Esophagus muscularis mucosa (tissue), 4 donors: ENCODE measurements at regions not wholly inside any gene's neighbourhood (a gene's known extent, or its start where the extent isn't known, plus 50 kb on each side); places are given as distances from the start of the nearest gene placed in this dataset.

ENCODE experiments used
- DNase-seq: peaks from one replicate; pipeline ENCODE4 v3.0.0-alpha.2; 2017; ENCODE audit errors: extremely low spot score
- H3K27ac ChIP-seq, 4 donors: fragments of 200-600 bp; sonication (generic); replicated peaks in 1 of 4; 1 replicate in 3 of 4; 2 replicates in 1 of 4; pipeline ENCODE4 v1.5.1; 2016 to 2019; ENCODE audit warnings: mild to moderate bottlenecking in 1 of 4
- H3K27me3 ChIP-seq, 4 donors: fragments of 200-600 bp; sonication (generic); one replicate each; pipeline versions ENCODE4 v1.5.1 to v1.6.0; 2016 to 2019
- H3K36me3 ChIP-seq, 4 donors: fragments of 200-600 bp; sonication (generic); one replicate each; pipeline ENCODE4 v1.5.1; 2016 to 2019
- H3K4me1 ChIP-seq, 4 donors: fragments of 200-600 bp; sonication (generic); one replicate each; pipeline ENCODE4 v1.5.1; 2016 to 2019
- H3K4me3 ChIP-seq, 4 donors: fragments of 200-600 bp; sonication (generic); 1 replicate in 2 of 4; 2 replicates in 2 of 4; pipeline ENCODE4 v1.5.1; 2016 to 2019; ENCODE audit warnings: mild to moderate bottlenecking in 4 of 4, moderate library complexity in 1 of 4
- H3K9me3 ChIP-seq, 4 donors: fragments of 200-600 bp; sonication (generic); 1 replicate in 3 of 4; 2 replicates in 1 of 4; pipeline ENCODE4 v1.5.1; 2016 to 2019
- CTCF ChIP-seq, 3 experiments: fragments of 200-600 bp in 2 of 3; fragments of 450-650 bp in 1 of 3; sonication (generic) in 2 of 3; IDR thresholded peaks; one replicate each; pipeline ENCODE4 v1.5.1; 2017 to 2019; ENCODE audit warnings: antibody characterized with exemption in 3 of 3, mild to moderate bottlenecking in 2 of 3, moderate library complexity in 1 of 3
- EP300 ChIP-seq: sonication (generic); formaldehyde crosslinking; IDR thresholded peaks from one replicate; pipeline ENCODE4 v1.6.1; 2017; ENCODE audit warnings: antibody characterized with exemption
- POLR2A ChIP-seq: fragments of 450-650 bp; IDR thresholded peaks from one replicate; pipeline ENCODE4 v1.6.1; 2017; ENCODE audit warnings: antibody characterized with exemption, moderate library complexity, mild to moderate bottlenecking, low read depth
- POLR2AphosphoS5 ChIP-seq, 2 donors: sonication (generic); formaldehyde crosslinking; IDR thresholded peaks; one replicate each; pipeline ENCODE4 v1.6.1; 2017; ENCODE audit warnings: antibody characterized with exemption in 2 of 2
- WGBS: methylation state at CpG from one replicate; pipeline ENCODE4 v1.1.5; 2018; 5-methylcytosine and 5-hydroxymethylcytosine counted together
- intact Hi-C: fragments of 100-400 bp; cut with DNase I; formaldehyde crosslinking; loops from one replicate; pipeline ENCODE4 v1.15.1; 2023

GRCh38 chr1:67923074-67923473, 89.8 kb upstream of the GNG12 start:
- 76% methylated on average over 1 of the region's 1 CpG for whole genome bisulfite sequencing
- TF ChIP-seq CTCF (IDR thresholded peaks at IDR 0.05) (no peak), POLR2A (no peak), POLR2AphosphoS5 (IDR thresholded peaks at IDR 0.05) (no peak), EP300 (no peak)
- Histone ChIP-seq H3K36me3 (no peaks in the 10 kb centered on the region), H3K9me3 (no peaks in the 10 kb centered on the region), H3K27ac (no peak overlapping the region), H3K27me3 (no peaks in the 10 kb centered on the region), H3K4me3 (no peak overlapping the region), H3K4me1 (no peaks in the 10 kb centered on the region)
- DNase-seq, result no peak
- intact Hi-C loops, result no loop called here

GRCh38 chr1:67921725-67922489, 88.6 kb upstream of the GNG12 start:
- H3K27me3 ChIP-seq, result no peaks in the 10 kb centered on the region
- no peak overlapping the region for H3K4me3 ChIP-seq
- H3K27ac ChIP-seq, result no peak overlapping the region
- 94% methylated on average over 4 of the region's 4 CpGs for WGBS
- intact Hi-C loops, result no loop called here
- H3K9me3 ChIP-seq, result no peaks in the 10 kb centered on the region
- TF ChIP-seq POLR2AphosphoS5 (IDR thresholded peaks at IDR 0.05) (no peak), CTCF (IDR thresholded peaks at IDR 0.05) (no peak), POLR2A (no peak), EP300 (no peak)
- H3K36me3 ChIP-seq, result no peaks in the 10 kb centered on the region
- no peak for DNase-seq
- no peaks in the 10 kb centered on the region for H3K4me1 ChIP-seq

GRCh38 chr1:67919274-67920072, 86.2 kb upstream of the GNG12 start:
- DNase-seq, result no peak
- intact Hi-C loops, result no loop called here
- Histone ChIP-seq H3K9me3 (no peaks in the 10 kb centered on the region), H3K4me1 (no peaks in the 10 kb centered on the region), H3K27ac (no peak overlapping the region), H3K4me3 (no peak overlapping the region), H3K36me3 (no peaks in the 10 kb centered on the region), H3K27me3 (no peaks in the 10 kb centered on the region)
- 76% methylated on average over 10 of the region's 10 CpGs for WGBS
- no peak for TF ChIP-seq POLR2AphosphoS5 (IDR thresholded peaks at IDR 0.05)
- no peak for TF ChIP-seq CTCF (IDR thresholded peaks at IDR 0.05)
- no peak for TF ChIP-seq POLR2A
- no peak for TF ChIP-seq EP300

- intact Hi-C loops, result no loop called here
- Histone ChIP-seq H3K27me3 (no peaks in the 10 kb centered on the region), H3K27ac (no peak overlapping the region), H3K4me3 (no peak overlapping the region), H3K4me1 (no peaks in the 10 kb centered on the region), H3K9me3 (no peaks in the 10 kb centered on the region), H3K36me3 (no peaks in the 10 kb centered on the region)
- no peak for DNase-seq
- TF ChIP-seq POLR2AphosphoS5 (IDR thresholded peaks at IDR 0.05) (no peak), POLR2A (no peak), EP300 (no peak), CTCF (IDR thresholded peaks at IDR 0.05) (no peak)
- WGBS, result 90% methylated on average over 2 of the region's 2 CpGs
Observed at GRCh38 chr1:67918067-67918466, 84.8 kb upstream of the GNG12 start.
